A549 (cell line): ENCODE measurements at regions not wholly inside any gene's neighbourhood (a gene's known extent, or its start where the extent isn't known, plus 50 kb on each side); places are given as distances from the start of the nearest gene placed in this dataset.

Experiments
- ATAC-seq, 2 experiments: fragments of 200-7000 bp in 1 of 2; fragments of >200 bp in 1 of 2; cut with Nextera tagmentation in 1 of 2; cut with Tn5 transposase in 1 of 2; 3 replicates each; pipeline versions ENCODE4 v1.8.0 to v1.9.1; 2018 to 2020; ENCODE audit warnings: mild to moderate bottlenecking in 1 of 2, moderate library complexity in 1 of 2
- CTCF ChIA-PET: fragments of 300-600 bp; sonication (Branson Sonifier 250); formaldehyde crosslinking; extraction: SDS; loops from one replicate; lab custom pipeline; 2021; ENCODE audit warnings: antibody characterized with exemption, inconsistent platforms; lab: Yijun Ruan, JAX
- POLR2A ChIA-PET: fragments of 350-600 bp; formaldehyde crosslinking; extraction: SDS; loops from one replicate; lab custom pipeline; 2021; ENCODE audit warnings: antibody characterized with exemption, inconsistent platforms; lab: Yijun Ruan, JAX
- DNase-seq, 2 experiments: peaks; one replicate each; pipeline versions ENCODE4 v3.0.0 to v3.0.0-alpha.2; 2011 to 2016; ENCODE audit warnings: low read depth in 1 of 2, low spot score in 1 of 2
- FAIRE-seq: peaks from 2 replicates; lab custom pipeline; 2011; peaks lifted over from hg19 to GRCh38; lab: Jason Lieb, UNC
- H3K27ac ChIP-seq, 2 experiments: fragments of >200 bp; sonication (Bioruptor Twin); formaldehyde crosslinking; 3 replicates each; pipeline ENCODE4 v1.5.1; 2016 to 2017
- H3K4me1 ChIP-seq: fragments of >200 bp; sonication (Bioruptor Twin); formaldehyde crosslinking; 3 replicates; pipeline ENCODE4 v1.6.1; 2016
- H3K4me2 ChIP-seq: fragments of >200 bp; sonication (Bioruptor Twin); formaldehyde crosslinking; 3 replicates; pipeline ENCODE4 v1.6.1; 2016
- H3K4me3 ChIP-seq: fragments of >200 bp; sonication (Bioruptor Twin); formaldehyde crosslinking; 3 replicates; pipeline ENCODE4 v1.5.1; 2016
- H3K9me3 ChIP-seq: fragments of >200 bp; sonication (Bioruptor Twin); formaldehyde crosslinking; 3 replicates; pipeline ENCODE4 v1.6.1; 2016
- BCL3 ChIP-seq: fragments of >200 bp; sonication (Bioruptor Twin); formaldehyde crosslinking; IDR thresholded peaks from 3 replicates; pipeline ENCODE4 v1.6.1; 2016
- BHLHE40 ChIP-seq: IDR thresholded peaks from 2 replicates; pipeline ENCODE4 v1.6.1; 2012; ENCODE audit warnings: low read depth, low read length, inconsistent platforms
- CEBPB ChIP-seq, 2 experiments: fragments of >200 bp in 1 of 2; sonication (Bioruptor Twin) in 1 of 2; formaldehyde crosslinking in 1 of 2; IDR thresholded peaks; 2 replicates each; pipeline ENCODE4 v1.6.1; 2012 to 2016
- E2F6 ChIP-seq: IDR thresholded peaks from 2 replicates; pipeline ENCODE4 v1.6.1; 2012; ENCODE audit warnings: low read depth, borderline replicate concordance
- EHF ChIP-seq: fragments of 250-450 bp; sonication (Bioruptor Pico); IDR thresholded peaks from 2 replicates; pipeline ENCODE4 v1.5.0; 2020; ENCODE audit warnings: mild to moderate bottlenecking
- EHMT2 ChIP-seq: fragments of 200-600 bp; sonication (generic); IDR thresholded peaks from 2 replicates; pipeline ENCODE4 v1.6.1; 2016; ENCODE audit warnings: antibody characterized with exemption, low read depth, mild to moderate bottlenecking, moderate library complexity
- ELK1 ChIP-seq: fragments of 150-350 bp; IDR thresholded peaks from 2 replicates; pipeline ENCODE4 v1.6.1; 2014; ENCODE audit warnings: low read depth, mild to moderate bottlenecking, low read length
- FOSB ChIP-seq: fragments of 250-450 bp; sonication (Bioruptor Pico); IDR thresholded peaks from 2 replicates; pipeline ENCODE4 v1.5.0; 2020; ENCODE audit warnings: mild to moderate bottlenecking, moderate library complexity
- HDAC2 ChIP-seq: fragments of 200-600 bp; sonication (generic); IDR thresholded peaks from 2 replicates; pipeline ENCODE4 v1.6.1; 2016
- HOXB5 ChIP-seq: fragments of 250-450 bp; sonication (Bioruptor Pico); IDR thresholded peaks from 2 replicates; pipeline ENCODE4 v1.5.0; 2020; ENCODE audit warnings: mild to moderate bottlenecking, moderate library complexity
- JUN ChIP-seq, 2 experiments: fragments of >200 bp; sonication (Bioruptor Twin); formaldehyde crosslinking; IDR thresholded peaks; 2 replicates in 1 of 2; 3 replicates in 1 of 2; pipeline ENCODE4 v1.6.1; 2016 to 2017
- KDM5A ChIP-seq: fragments of 200-600 bp; sonication (generic); IDR thresholded peaks from 2 replicates; pipeline ENCODE4 v1.6.1; 2016; ENCODE audit warnings: antibody characterized with exemption, mild to moderate bottlenecking
- NPAS2 ChIP-seq: fragments of 250-450 bp; sonication (Bioruptor Pico); IDR thresholded peaks from 2 replicates; pipeline ENCODE4 v1.8.0; 2022; ENCODE audit warnings: mild to moderate bottlenecking, moderate library complexity, borderline replicate concordance
- PBX3 ChIP-seq: IDR thresholded peaks from 2 replicates; pipeline ENCODE4 v1.6.1; 2012
- PHF8 ChIP-seq: fragments of 200-600 bp; sonication (generic); IDR thresholded peaks from 2 replicates; pipeline ENCODE4 v1.6.1; 2016; ENCODE audit warnings: low read depth, mild to moderate bottlenecking, antibody characterized with exemption, moderate library complexity, borderline replicate concordance
- POLR2AphosphoS2 ChIP-seq: conservative IDR thresholded peaks from 2 replicates; pipeline ENCODE4 v1.6.1; 2012; ENCODE audit warnings: low read length, improper control_type of control experiment, inconsistent platforms
- RCOR1 ChIP-seq: fragments of 150-350 bp; IDR thresholded peaks from 2 replicates; pipeline ENCODE4 v1.6.1; 2014; ENCODE audit warnings: antibody characterized with exemption, low read length, low read depth
- REST ChIP-seq: fragments of 200-600 bp; sonication (generic); IDR thresholded peaks from 2 replicates; pipeline ENCODE4 v1.6.1; 2016; ENCODE audit warnings: antibody characterized with exemption, mild to moderate bottlenecking, moderate library complexity
- RNF2 ChIP-seq: fragments of 200-600 bp; sonication (generic); IDR thresholded peaks from 2 replicates; pipeline ENCODE4 v1.6.1; 2016; ENCODE audit warnings: low read depth, mild to moderate bottlenecking, antibody characterized with exemption, moderate library complexity, borderline replicate concordance
- SMC3 ChIP-seq: fragments of >200 bp; sonication (Bioruptor Twin); formaldehyde crosslinking; IDR thresholded peaks from 3 replicates; pipeline ENCODE4 v1.6.1; 2018; ENCODE audit warnings: inconsistent platforms
- ZFP36 ChIP-seq: fragments of 450-650 bp; IDR thresholded peaks from 2 replicates; pipeline ENCODE4 v1.6.1; 2014; ENCODE audit warnings: borderline replicate concordance; ENCODE audit not compliant: partially characterized antibody
- ZNF302 ChIP-seq: fragments of 250-450 bp; sonication (Bioruptor Pico); IDR thresholded peaks from 2 replicates; pipeline ENCODE4 v1.9.0; 2021; ENCODE audit warnings: inconsistent platforms, mild to moderate bottlenecking, moderate library complexity
- ZSCAN20 ChIP-seq: fragments of 250-450 bp; sonication (Bioruptor Pico); IDR thresholded peaks from 2 replicates; pipeline ENCODE4 v1.8.0; 2022; ENCODE audit warnings: mild to moderate bottlenecking, moderate library complexity
- WGBS: methylation state at CpG from one replicate; pipeline ENCODE4 v1.1.6; 2017; ENCODE audit errors: missing lambda C conversion rate; 5-methylcytosine and 5-hydroxymethylcytosine counted together

GRCh38 chr1:82786883-82787282, 986.1 kb downstream of the ADGRL2 start:
- DNase-seq (no peak), FAIRE-seq (no peak), ATAC-seq (no peak)
- Histone ChIP-seq H3K4me2 (no peak overlapping the region), H3K27ac (no peak overlapping the region), H3K4me3 (no peak overlapping the region), H3K4me1 (no peaks in the 10 kb centered on the region), H3K9me3 (no peaks in the 10 kb centered on the region)
- ChIA-PET CTCF (no interaction called here), POLR2A (no interaction called here)
- TF ChIP-seq RCOR1 (no peak), E2F6 (no peak), ELK1 (no peak), ZFP36 (no peak), EHMT2 (no peak), SMC3 (no peak), BCL3 (no peak), HDAC2 (no peak), CEBPB (IDR thresholded peaks at IDR 0.05) (no peak), FOSB (CRISPR knock-in tag) (no peak), RNF2 (no peak), BHLHE40 (no peak)
- 33% methylated on average over 1 of the region's 1 CpG for WGBS

GRCh38 chr1:82785268-82785790, 984.6 kb downstream of the ADGRL2 start:
- no peaks in the 10 kb centered on the region for H3K4me1 ChIP-seq
- WGBS = 0% methylated on average over 1 of the region's 1 CpG
- TF ChIP-seq NPAS2 (CRISPR knock-in tag) (no peak), ZNF302 (no peak), JUN (IDR thresholded peaks at IDR 0.05) (no peak), ZSCAN20 (CRISPR knock-in tag) (no peak), E2F6 (no peak), KDM5A (no peak), HOXB5 (CRISPR knock-in tag) (no peak), POLR2AphosphoS2 (no peak), PHF8 (no peak), PBX3 (no peak), EHF (no peak), CEBPB (IDR thresholded peaks at IDR 0.05) (no peak), RCOR1 (no peak), REST (no peak)
- ChIA-PET POLR2A (no interaction called here), CTCF (no interaction called here)
- DNase-seq = no peak
- H3K4me2 ChIP-seq = no peak overlapping the region
- no peak overlapping the region for H3K4me3 ChIP-seq
- no peaks in the 10 kb centered on the region for H3K9me3 ChIP-seq
- no peak overlapping the region for H3K27ac ChIP-seq
- no peak for ATAC-seq
- no peak for FAIRE-seq
